Glutamatergic neuron (in vitro differentiated cells): ENCODE measurements at regions not wholly inside any gene's neighbourhood (a gene's known extent, or its start where the extent isn't known, plus 50 kb on each side); places are given as distances from the start of the nearest gene placed in this dataset.

Experiments
- DNase-seq: peaks from one replicate; pipeline ENCODE4 v3.0.0; 2022
- H3K27ac Mint-ChIP-seq: one replicate; pipeline ENCODE4 v1.8.0; 2020; ENCODE audit warnings: mild to moderate bottlenecking, mixed read lengths, inconsistent platforms; ENCODE audit not compliant: unreplicated experiment
- H3K27me3 Mint-ChIP-seq: one replicate; pipeline ENCODE4 v1.8.0; 2020; ENCODE audit warnings: mild to moderate bottlenecking, moderate library complexity, mixed read lengths, inconsistent platforms; ENCODE audit not compliant: unreplicated experiment
- H3K36me3 Mint-ChIP-seq: one replicate; pipeline ENCODE4 v1.8.0; 2020; ENCODE audit warnings: mild to moderate bottlenecking, mixed read lengths, inconsistent platforms; ENCODE audit not compliant: unreplicated experiment
- H3K4me1 Mint-ChIP-seq: one replicate; pipeline ENCODE4 v1.8.0; 2020; ENCODE audit warnings: mild to moderate bottlenecking, low read depth, mixed read lengths, inconsistent platforms; ENCODE audit not compliant: unreplicated experiment
- H3K4me3 Mint-ChIP-seq: one replicate; pipeline ENCODE4 v1.8.0; 2020; ENCODE audit warnings: mild to moderate bottlenecking, mixed read lengths, inconsistent platforms; ENCODE audit not compliant: unreplicated experiment
- H3K9me3 Mint-ChIP-seq: one replicate; pipeline ENCODE4 v1.8.0; 2020; ENCODE audit warnings: mild to moderate bottlenecking, moderate library complexity, mixed read lengths, inconsistent platforms; ENCODE audit not compliant: unreplicated experiment
- CTCF ChIP-seq: fragments of 200-600 bp; sonication (generic); IDR thresholded peaks from one replicate; pipeline ENCODE4 v1.5.0; 2021; ENCODE audit not compliant: partially characterized antibody, unreplicated experiment

DNA sequence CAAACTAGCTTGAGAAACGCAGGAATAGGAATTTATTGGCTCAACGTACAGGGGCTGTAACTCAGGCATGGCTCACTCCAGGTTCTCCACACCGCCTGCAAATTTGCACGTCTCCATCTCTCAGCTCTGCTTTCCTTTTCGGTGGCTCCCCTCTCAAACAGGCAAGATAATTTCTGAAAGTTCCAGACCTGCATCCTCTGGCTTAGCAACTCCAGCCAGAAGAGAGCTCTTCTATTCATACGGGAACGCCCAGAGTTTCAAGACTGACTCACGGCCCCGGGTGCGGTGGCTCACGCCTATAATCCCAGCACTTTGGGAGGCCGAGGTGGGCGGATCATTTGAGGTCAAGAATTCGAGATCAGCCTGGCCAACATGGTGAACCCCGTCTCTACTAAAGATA is 139.7 kb upstream of the BNIP2 start:
- H3K27me3 Mint-ChIP-seq: no peaks in the 10 kb centered on the region
- no peak overlapping the region for H3K27ac Mint-ChIP-seq
- TF ChIP-seq CTCF: no peak
- H3K36me3 Mint-ChIP-seq: peaks cover under 1% of the 10 kb centered on the region
- no peaks in the 10 kb centered on the region for H3K4me1 Mint-ChIP-seq
- H3K4me3 Mint-ChIP-seq: no peak overlapping the region
- H3K9me3 Mint-ChIP-seq: peaks cover under 1% of the 10 kb centered on the region
- no peak for DNase-seq

- H3K9me3 Mint-ChIP-seq: peaks cover 3% of the 10 kb centered on the region
- H3K27me3 Mint-ChIP-seq: no peaks in the 10 kb centered on the region
- no peak for TF ChIP-seq CTCF
- no peak for DNase-seq
- H3K4me3 Mint-ChIP-seq: no peak overlapping the region
- H3K4me1 Mint-ChIP-seq: no peaks in the 10 kb centered on the region
- no peak overlapping the region for H3K27ac Mint-ChIP-seq
- peaks cover 7% of the 10 kb centered on the region for H3K36me3 Mint-ChIP-seq
Measured at GRCh38 chr15:59828263-59828662, 139.1 kb upstream of the BNIP2 start.

DNA sequence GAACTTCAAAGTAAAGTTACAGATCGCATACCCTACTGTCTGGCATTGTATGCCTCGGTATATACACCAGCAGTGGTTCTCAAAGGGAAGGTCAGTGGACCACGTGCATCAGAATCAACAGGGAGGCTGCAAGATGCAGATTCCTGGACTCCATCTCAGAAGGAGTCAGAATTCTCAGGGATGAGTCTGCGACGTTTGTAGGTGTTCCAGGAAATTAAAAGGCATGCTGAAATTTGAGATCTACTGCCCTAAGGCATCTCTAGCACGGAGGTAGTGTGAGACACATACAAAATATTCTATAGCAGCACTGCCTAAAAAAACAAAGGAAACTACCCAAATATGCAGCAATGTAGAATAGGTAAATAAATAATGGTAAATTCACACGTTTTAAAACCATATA is 136.8 kb upstream of the BNIP2 start:
- peaks cover 8% of the 10 kb centered on the region for H3K36me3 Mint-ChIP-seq
- H3K4me1 Mint-ChIP-seq: no peaks in the 10 kb centered on the region
- no peak overlapping the region for H3K27ac Mint-ChIP-seq

DNA sequence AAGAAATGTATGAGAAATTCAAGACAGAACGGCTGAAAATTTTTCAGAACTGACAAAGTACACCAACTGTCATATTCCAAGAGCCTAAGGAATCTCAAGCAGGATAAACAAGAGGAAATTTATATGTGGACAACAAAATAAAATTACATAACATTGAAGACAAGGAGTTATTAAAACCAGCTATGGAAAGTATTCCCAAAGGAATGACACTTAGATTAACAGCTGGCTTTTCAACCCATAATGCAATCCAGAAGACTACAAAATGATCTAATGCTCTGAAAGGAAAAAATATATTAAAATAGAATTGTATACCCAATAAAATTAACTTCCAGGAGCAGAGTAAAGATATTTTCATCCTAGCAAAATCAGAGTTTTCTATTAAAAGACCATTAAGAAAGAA is 132.2 kb upstream of the BNIP2 start:
- H3K36me3 Mint-ChIP-seq: peaks cover 8% of the 10 kb centered on the region
- peaks cover 7% of the 10 kb centered on the region for H3K4me1 Mint-ChIP-seq
- no peak overlapping the region for H3K27ac Mint-ChIP-seq
- peaks cover 5% of the 10 kb centered on the region for H3K9me3 Mint-ChIP-seq
- H3K4me3 Mint-ChIP-seq: no peak overlapping the region
- TF ChIP-seq CTCF: no peak
- no peak for DNase-seq
- H3K27me3 Mint-ChIP-seq: no peaks in the 10 kb centered on the region

More for the DNA sequence above, 136.8 kb upstream of the BNIP2 start:
- H3K27me3 Mint-ChIP-seq: no peaks in the 10 kb centered on the region
- DNase-seq: no peak
- peaks cover 5% of the 10 kb centered on the region for H3K9me3 Mint-ChIP-seq
- H3K4me3 Mint-ChIP-seq: no peak overlapping the region
- no peak for TF ChIP-seq CTCF

GRCh38 chr15:59819092-59819491 is 130.0 kb upstream of the BNIP2 start:
- no peaks in the 10 kb centered on the region for H3K27me3 Mint-ChIP-seq
- TF ChIP-seq CTCF: no peak
- no peak for DNase-seq
- peaks cover 7% of the 10 kb centered on the region for H3K4me1 Mint-ChIP-seq
- H3K9me3 Mint-ChIP-seq: peaks cover 5% of the 10 kb centered on the region
- no peak overlapping the region for H3K4me3 Mint-ChIP-seq
- no peak overlapping the region for H3K27ac Mint-ChIP-seq
- H3K36me3 Mint-ChIP-seq: peaks cover 8% of the 10 kb centered on the region
